ENCODE measurements at regions not wholly inside any gene's neighbourhood (a gene's known extent, or its start where the extent isn't known, plus 50 kb on each side); places are given as distances from the start of the nearest gene placed in this dataset.
"Not testable (repeated sequence)": the region's sequence is repeated elsewhere in the genome, so short reads cannot be mapped to it uniquely, and the experiment has no call there.

DNA sequence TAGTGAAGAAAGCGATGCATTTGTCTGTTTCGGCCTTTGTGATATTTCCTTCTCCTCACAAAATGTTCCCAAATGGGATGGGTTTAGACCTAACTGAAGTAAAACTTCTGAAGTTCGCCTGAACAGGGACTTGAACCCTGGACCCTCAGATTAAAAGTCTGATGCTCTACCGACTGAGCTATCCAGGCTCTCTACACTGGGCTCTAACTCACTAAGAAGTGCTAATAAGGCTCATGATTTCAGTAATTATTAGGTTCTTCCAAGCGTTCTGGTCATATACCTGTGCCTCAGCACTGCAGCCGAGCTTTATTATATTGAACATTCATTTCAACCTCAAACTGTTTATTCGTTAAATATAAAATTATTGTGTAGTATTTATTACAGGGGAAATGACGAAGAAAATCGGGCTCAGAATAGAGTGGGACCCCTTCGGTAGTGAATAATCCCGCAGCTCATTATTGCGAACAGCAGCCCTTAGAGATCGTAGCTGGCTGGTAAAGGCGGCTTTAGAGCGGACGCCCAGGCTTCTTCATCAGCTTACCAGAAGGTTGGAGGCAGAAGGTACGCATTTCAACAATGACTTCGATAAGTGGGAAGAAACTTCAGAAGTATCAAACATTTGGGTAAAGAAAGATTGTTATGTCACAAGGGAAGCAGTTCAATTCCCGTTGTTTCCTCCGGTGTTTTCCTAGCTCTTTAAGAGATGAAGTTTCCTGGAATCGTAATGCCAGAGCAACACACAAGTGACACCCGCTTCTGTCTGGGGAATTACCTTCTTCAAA, 119.0 kb upstream of the ZNF184 start:
- no peak for DNase-seq (ENCODE audit: low read depth in 2 of 2)

DNA sequence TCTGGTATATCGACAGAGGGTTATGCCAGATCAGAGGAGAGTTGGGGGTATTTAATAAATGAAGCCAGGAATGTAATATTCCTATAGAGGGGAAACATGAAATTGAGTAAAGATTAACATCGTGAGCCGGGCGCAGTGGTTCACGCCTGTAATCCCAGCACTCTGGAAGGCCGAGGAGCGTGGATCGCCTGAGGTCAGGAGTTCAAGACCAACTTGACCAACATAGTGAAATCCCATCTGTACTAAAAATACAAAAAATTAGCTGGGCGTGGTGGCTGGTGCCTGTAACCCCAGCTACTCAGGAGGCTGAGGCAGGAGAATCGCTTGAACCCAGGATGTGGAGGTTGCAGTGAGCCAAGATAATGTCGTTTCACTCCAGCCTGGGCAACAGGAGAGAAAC, 112.4 kb upstream of the ZNF184 start:
- DNase-seq (ENCODE audit: low read depth in 2 of 2) = not testable (repeated sequence)

DNA sequence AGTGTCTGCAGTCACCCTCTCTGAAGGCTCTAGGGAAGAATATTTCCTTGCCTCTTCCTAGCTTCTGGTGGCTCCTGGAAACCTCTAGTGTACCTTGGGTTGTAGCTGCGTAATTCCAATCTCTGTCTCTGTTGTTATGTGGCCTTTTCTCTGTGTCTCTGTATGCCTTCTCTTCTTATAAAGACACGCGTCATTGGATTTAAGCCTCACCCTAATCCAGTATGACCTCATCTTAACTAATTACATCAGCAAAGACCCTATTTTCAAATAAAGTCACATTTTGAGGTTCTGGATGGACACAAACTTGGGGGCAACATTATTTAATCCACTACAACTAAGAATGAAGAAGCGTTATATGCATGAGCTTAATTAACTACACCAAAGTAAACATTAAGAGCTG, 111.4 kb upstream of the ZNF184 start:
- DNase-seq (ENCODE audit: low read depth in 2 of 2) = no peak

DNA sequence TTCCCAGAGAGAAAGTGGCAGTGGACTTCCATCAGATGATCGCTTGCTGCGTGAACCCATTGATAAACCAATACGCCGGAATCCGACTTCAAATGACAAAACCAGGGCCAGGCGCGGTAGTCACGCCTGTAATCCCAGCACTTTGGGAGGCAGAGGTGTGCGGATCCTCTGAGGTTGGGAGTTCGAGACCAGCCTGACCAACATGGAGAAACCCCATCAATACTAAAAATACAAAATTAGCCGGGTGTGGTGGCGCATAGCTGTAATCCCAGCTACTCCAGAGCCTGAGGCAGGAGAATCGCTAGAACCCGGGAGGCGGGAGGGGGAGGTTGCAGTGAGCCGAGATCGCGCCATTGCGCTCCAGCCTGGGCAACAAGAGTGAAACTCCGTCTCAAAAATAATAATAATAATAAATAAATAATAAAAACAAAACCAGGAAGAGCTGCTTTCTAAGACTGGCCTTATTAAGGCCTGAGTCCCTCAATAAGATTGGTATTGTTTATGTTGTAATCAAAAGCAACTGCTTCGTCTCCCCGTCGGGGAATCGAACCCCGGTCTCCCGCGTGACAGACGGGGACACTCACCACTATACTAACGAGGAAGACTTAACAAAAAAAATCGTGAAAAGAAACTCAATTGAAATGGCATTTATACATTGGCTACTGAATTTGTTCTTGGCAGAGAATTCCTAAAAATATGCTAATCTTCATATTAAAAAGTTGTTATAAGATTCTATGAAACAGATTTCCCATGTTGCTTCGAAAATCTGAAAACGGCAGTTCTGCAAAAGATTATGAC, 110.2 kb upstream of the ZNF184 start:
- DNase-seq (ENCODE audit: low read depth in 2 of 2) = no peak

DNA sequence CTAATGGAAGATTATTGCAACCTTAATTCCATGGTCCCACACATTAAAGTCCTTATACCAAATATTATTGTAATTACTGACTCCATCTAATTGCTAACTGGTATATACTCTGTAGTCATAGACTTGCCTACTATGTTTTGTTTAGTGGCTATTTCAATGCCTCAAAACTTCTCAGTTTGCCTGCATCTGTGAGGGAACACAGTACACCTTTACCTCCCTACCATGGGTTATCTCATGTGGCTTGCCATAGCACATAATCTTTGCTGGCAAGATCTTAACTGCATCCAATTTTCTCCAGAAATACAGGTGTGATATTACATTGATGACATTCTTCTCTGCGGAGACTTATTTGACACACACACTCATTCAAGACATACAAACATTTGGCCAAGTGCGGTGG, 107.1 kb upstream of the ZNF184 start:
- DNase-seq (ENCODE audit: low read depth in 2 of 2) = no peak

DNA sequence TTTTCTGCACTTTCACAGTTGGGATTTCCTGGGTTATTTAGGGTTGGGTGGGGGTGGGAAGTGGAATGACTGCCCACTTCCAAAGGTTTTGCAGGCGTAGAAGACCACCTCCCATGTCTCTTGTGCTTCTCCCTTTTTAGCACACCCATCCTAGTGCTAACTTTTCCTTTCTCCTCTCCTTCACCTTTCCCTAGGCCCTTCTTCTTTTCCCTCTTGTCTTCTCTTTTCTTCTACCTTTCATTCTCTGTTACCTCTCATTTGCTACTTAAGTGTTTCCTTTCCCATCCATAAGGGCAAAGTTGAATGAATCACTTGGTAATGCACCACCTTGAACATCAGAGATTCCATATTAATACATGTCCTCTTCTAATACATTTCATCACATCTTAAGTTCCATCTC, 105.0 kb upstream of the ZNF184 start:
- DNase-seq (ENCODE audit: low read depth in 2 of 2) = no peak

DNA sequence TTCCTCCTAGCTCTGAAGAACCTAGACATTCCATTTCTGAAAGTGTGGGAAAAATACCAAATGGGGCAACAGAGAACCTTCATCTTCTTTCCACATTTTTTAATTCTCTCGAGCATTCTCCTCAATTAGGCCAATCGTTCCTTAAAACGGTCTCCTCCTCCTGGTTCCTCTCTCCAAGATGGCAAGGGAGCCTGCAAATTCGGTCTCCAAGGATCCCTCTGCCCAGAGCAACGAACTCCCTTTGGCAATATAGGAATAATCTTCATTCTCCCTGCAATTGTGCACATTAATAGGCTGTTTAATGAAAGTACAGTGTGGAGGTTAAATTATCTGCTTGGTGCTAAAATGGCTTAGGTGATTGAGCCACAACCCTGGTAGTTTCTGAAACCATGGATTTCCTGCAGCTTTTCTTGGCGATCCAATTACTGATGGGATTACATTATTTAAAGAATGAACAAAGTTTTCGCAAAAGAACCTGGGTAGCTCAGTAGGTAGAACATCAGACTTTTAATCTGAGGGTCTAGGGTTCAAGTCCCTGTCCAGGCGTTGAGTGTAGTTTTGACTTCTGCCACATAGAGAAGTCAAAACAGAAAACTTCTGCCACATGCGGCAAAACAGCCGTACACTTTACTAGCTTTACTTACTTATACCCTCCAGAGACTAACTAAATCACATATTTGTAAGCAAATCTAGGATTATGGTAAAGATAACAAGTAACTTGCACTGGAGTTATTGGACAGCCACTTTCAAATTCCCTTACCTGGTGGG, 102.9 kb upstream of the ZNF184 start:
- DNase-seq (ENCODE audit: low read depth in 2 of 2) = no peak

DNA sequence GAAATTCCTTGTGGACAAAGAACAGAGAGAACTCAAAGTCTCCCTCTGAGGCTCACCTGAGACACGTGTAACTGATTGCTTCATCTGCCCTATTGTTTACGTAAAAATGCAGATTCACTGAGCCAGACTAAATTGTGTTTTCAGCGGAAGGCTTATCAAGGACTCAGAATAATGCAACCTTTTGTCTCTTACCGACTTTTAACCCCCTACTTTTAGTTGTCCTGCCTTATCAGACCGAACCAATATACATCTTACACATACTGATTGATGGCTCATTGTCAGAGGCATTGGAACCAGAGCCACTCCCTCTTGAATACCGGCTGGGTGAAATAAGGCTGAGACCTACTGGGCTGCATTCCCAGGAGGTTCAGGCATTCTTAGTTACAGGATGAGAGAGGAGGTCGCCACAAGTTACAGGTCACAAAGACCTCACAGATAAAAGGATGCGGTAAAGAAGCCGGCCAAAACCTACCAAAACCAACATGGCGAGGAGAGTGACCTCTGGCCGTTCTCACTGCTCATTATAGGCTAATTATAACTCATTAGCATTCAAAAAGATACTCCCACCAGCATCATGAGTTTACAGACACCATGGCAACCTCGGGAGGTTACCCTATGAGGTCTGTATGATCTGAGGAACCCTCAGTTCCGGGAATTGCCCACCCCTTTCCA, 95.5 kb upstream of the ZNF184 start:
- DNase-seq (ENCODE audit: low read depth in 2 of 2) = no peak

DNA sequence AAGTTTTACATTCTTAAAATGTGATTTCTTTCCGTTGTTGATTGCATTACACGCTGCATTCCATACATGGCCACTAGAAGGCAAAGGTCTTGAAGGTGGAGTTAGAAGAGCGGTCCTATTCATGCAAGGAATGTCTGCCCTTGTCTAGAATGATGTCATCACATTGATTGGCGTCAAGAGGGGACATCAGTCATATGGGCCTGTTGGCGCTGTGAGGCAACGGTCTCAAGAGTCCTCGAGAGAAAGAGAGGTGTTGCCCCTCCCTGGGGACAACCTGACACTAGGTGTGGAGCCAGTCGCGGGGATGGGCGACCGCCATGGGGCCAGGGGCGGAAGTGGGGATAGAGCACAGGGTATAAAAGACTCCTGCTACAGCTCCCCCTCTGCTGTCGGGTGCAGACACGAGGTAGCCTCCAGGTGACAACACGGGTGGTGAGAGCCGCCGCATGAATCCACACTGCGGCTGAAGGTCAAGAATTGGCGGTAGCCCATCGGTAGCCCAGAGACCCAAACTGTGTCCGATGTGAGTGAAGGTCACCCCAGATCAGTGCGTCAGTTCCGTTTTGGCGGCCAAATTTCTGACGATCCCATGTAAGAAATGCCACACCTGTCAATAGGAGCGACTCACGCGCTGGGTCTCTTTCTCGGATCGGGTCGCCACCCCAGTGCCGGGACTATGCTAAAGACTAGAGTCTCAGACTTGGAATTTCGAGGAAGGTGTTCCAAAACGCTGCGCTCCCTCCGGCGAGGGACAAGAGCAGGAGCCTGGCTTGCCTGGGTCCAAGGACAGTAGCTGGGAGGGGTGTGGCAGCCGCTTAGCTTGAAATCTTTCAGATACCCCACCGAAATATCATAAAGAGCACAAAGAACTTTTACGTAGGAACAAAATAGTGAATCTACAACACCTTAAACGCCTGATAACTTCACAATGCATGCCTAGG, 93.2 kb upstream of the ZNF184 start:
- no peak for DNase-seq (ENCODE audit: low read depth in 2 of 2)

DNA sequence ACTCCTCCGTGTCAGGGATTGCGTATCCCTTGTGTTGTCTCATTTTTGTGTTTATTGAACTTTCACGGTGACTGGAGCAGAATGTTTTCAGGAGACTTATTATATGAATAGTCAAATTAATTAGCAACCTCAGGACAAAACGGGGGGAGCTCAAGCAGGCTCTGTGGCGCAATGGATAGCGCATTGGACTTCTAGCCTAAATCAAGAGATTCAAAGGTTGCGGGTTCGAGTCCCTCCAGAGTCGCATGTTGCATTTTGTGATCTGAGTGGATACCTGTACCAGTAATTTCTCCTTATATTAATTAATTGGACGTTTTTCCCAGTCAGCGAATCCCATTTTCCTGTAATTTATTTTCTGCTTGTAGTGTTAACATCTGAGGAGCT, 89.1 kb upstream of the ZNF184 start:
- no peak for DNase-seq (ENCODE audit: low read depth in 2 of 2)

DNA sequence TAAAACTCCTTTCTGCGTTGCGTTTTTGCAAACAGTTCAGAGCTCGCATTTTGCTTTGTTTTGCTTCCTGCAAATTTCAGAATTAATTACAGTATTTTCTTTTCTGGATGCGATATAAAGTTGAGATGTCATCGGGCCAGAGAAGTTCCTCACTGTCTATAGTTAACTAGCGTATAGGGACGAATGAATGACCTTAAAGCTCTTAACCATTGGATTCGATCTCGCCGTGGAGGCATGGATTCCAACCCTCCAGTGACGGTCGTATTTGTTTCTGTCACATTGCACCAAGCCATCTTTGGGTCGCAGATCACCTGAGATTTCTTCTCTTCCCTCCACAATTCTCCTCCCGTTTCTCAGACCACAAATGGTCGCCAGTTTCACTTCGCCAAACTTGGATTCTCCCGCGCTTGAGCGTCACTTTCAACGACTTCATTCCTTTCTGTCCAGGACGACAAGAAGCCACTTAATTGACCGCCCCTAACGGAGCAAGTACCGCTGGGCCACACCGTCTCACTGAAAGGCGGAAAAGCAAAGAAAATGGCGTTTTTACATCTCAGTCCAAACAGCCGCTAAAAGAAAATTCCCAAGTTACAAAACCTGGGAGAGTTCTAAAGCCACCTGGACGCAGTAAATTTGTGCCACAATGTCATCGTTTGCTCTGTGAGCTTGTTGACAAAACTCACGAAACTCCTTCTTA, 85.3 kb upstream of the ZNF184 start:
- no peak for DNase-seq (ENCODE audit: low read depth in 2 of 2)

DNA sequence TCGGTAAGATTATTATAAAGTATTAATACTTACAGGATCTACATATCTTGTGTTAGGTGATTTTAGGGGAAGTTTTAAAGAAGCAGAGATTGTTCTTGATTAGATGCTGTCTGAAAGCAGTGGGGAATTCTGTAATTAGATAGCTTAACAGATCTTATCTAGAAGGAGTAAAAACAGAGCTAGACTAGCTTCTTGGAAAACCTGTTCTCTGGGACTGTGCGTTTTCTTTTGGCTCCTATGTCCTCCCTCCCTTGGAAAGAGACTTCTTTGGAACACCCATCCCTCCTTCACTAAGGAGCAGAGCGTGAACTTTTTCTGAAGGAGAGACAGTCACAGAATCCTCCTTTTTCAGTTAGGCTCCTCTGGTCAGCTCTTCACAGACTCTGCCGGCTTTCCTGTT, 83.5 kb upstream of the ZNF184 start:
- no peak for DNase-seq (ENCODE audit: low read depth in 2 of 2)

DNA sequence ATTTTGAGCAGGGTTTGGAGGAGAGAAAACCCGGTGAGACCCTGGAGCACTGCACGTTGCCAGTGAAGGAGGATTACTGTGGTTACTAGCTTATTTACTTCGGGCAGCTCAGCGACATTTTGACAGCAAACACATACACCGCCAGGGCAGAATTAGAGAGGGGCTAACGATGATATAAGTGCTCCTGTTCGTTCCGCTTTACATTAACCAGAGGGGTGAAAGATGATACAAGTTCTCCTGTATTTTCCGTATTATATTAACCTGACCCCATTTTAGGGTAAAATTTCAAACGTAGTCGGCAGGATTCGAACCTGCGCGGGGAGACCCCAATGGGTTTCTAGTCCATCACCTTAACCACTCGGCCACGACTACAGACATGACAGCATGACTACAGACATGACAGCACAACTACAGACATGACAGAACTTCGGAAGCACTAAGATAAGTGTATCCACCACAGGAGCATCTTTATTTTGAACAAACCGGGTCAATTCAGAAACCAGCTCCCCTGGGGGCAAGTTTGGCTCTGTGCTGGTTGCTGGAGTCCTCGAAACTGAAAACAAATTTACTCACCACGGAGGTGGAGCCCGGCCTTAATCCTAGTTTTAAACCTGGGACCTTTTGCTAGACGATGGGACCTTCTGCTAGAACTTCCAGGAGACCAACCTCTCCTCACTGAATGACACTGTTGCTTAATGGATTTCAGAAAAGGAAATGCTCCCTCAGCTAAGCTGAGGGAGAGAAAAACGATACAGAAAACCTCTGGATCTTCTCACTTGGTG, 80.4 kb upstream of the ZNF184 start:
- DNase-seq (ENCODE audit: low read depth in 2 of 2) = no peak

DNA sequence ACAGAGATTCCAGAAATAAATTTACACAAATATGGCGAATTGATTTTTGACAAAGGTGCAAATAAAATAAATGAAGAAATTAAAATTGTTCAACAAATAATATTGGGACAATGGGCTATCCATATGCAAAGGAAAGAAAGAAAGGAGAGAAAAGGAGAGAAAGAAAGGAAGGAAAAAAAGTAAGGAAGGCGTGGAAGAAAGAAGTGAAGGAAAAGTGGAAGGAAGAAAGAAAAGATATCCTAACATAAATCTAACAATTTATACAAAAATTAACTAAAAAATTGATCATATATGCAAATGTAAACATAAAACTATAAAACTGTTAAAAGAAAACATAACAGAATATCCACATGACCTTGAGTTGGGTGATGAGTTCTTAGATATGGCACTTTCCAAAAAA, 78.7 kb upstream of the ZNF184 start:
- DNase-seq (ENCODE audit: low read depth in 2 of 2) = no peak

DNA sequence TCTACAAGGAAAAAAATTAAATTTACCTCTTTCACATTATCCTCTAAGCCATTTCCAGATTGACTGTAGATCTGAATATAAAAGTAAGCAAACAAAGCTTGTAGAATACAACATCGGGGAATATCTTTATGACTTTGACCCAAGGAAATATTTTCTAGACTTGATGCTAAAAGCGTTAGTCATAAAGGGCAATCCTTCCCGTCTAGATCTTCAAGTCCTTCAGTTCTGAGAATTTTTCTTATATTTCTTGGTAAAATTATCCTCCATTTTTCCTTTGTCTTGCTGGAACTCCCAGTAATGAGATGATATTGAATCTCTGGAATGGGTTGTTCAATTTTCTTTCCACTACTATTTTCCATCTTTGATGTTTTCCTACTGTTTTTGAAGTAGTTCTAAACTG, 77.8 kb upstream of the ZNF184 start:
- DNase-seq (ENCODE audit: low read depth in 2 of 2) = no peak

DNA sequence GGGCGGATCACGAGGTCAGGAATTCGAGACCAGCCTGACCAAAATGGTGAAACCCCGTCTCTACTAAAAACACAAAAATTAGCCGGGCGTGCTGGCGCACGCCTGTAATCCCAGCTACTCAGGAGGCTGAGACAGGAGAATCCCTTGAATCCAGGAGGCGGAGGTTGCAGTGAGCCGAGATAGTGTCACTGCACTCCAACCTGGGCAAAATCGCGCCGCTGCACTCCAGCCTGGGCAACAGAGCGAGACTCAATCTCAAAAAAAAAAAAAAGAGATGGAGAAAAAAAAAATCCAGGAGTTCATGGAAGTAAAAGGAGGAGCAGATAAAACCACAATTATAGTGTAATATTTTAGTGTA, 76.3 kb upstream of the ZNF184 start:
- DNase-seq (ENCODE audit: low read depth in 2 of 2) = not testable (repeated sequence)

DNA sequence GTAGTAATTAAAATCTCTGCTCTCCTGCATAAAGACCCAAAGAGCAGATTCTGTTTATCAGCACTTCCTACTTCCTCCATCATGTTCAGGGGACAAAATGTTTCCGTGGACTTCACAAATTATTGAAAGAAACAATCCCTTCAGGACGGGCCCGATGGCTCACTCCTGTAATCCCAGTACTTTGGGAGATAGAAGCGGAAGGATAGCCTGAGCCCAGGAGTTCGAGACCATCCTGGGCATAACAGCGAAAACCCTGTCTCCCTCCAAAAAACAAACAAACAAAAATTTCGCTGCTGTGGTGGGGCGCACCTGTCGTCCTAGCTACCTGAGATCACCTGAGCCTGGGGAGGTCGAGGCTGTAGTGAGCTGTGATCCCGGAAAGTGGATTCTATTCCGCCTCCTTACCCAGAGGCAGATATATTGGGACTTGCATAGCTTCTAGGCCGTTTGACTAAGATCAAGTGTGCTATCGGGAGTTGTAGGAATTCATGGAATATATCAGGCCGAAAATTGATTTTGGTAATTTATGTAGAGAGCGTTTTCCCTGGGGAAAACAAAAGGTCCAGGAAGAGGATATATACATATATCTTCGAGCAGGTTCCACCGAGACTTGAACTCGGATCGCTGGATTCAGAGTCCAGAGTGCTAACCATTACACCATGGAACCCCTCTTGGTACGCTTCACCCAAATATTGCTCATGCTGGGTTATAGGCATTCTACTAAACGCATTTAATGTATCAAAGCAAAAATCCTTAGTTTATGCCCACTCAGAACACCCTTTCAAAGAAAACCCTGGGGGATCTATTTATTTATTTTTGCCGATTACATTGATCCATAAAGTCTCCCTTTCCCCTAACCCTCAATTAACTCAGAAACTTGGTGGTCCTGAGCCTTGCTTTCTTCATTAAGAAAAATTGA, 74.5 kb upstream of the ZNF184 start:
- no peak for DNase-seq (ENCODE audit: low read depth in 2 of 2)

DNA sequence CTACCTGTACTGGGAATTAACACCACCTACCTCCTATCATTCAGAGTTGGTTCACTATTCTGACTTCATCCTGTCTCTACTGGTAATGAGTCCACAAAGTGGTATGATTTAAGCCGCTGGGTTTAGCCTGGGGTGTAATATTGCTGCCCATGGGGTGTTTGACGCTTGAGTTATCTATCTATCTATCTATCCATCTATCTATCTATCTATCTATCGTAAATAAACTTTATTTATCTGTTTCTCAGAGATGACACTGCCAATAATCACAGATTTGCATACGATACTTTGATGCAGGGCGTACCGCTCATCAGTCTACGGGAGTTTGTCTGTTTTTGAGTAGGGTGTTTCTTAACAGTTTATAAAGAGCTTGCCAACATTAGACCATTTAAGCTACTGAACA, 73.6 kb upstream of the ZNF184 start:
- DNase-seq (ENCODE audit: low read depth in 2 of 2) = no peak

Measured in stimulated activated CD8-positive, alpha-beta memory T cell treated with anti-CD3 and anti-CD28 coated beads, Interleukin-2, amount 100 ng/mL, for 1 hour (primary cell).